ENCODE measurements at regions not wholly inside any gene's neighbourhood (a gene's known extent, or its start where the extent isn't known, plus 50 kb on each side); places are given as distances from the start of the nearest gene placed in this dataset.

DNA sequence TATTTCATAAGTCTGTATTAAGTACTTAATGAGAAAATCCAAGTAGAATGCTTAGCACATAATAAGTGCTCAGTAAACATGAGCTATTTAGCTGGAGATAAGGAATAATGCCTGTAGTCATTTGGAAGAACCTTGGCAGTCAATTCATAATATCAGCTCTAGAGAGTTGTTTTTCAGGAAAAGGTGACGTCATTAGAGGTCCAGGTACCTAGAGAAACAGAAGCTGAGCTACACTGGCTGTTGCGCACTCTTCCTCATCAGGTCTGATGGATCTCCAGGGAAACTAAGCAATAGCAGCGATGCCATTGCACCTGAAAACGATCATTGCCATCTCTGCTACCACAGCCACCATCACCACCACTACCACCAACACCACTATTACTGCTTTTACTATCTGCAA, 187.8 kb upstream of the PLD5 start:
- TF ChIP-seq POLR2AphosphoS5 (IDR thresholded peaks at IDR 0.05; ENCODE audit: low read depth, low read length) (no peak), TCF7L2 (IDR thresholded peaks at IDR 0.05; ENCODE audit: low read depth, low read length) (no peak)
- TF ChIP-seq, protein P1, sequence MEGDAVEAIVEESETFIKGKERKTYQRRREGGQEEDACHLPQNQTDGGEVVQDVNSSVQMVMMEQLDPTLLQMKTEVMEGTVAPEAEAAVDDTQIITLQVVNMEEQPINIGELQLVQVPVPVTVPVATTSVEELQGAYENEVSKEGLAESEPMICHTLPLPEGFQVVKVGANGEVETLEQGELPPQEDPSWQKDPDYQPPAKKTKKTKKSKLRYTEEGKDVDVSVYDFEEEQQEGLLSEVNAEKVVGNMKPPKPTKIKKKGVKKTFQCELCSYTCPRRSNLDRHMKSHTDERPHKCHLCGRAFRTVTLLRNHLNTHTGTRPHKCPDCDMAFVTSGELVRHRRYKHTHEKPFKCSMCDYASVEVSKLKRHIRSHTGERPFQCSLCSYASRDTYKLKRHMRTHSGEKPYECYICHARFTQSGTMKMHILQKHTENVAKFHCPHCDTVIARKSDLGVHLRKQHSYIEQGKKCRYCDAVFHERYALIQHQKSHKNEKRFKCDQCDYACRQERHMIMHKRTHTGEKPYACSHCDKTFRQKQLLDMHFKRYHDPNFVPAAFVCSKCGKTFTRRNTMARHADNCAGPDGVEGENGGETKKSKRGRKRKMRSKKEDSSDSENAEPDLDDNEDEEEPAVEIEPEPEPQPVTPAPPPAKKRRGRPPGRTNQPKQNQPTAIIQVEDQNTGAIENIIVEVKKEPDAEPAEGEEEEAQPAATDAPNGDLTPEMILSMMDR (IDR thresholded peaks at IDR 0.05) = no peak
